LoVo (cell line): ENCODE measurements at regions not wholly inside any gene's neighbourhood (a gene's known extent, or its start where the extent isn't known, plus 50 kb on each side); places are given as distances from the start of the nearest gene placed in this dataset.

Experiments used
- DNase-seq: peaks from one replicate; pipeline ENCODE4 v3.0.0-alpha.2; 2016; ENCODE audit warnings: low spot score

- DNase-seq, result no peak
Measured at GRCh38 chr6:95501032-95501904, 76.1 kb upstream of the MANEA start.

GRCh38 chr6:95503568-95503967 lies 73.8 kb upstream of the MANEA start:
- DNase-seq, result no peak

GRCh38 chr6:95511404-95511803 lies 65.9 kb upstream of the MANEA start:
- no peak for DNase-seq

GRCh38 chr6:95515975-95516374 lies 61.4 kb upstream of the MANEA start:
- DNase-seq, result no peak

- DNase-seq, result no peak
Measured at GRCh38 chr6:95517004-95517403, 60.3 kb upstream of the MANEA start.

GRCh38 chr6:95517568-95517967 lies 59.8 kb upstream of the MANEA start:
- DNase-seq, result no peak

- no peak for DNase-seq
Measured at GRCh38 chr6:95518630-95519227, 58.6 kb upstream of the MANEA start.

- DNase-seq, result no peak
Measured at GRCh38 chr6:95519228-95520037, 57.9 kb upstream of the MANEA start.

GRCh38 chr6:95521181-95521580 lies 56.2 kb upstream of the MANEA start:
- no peak for DNase-seq
